WTC11 (cell line): ENCODE measurements at regions not wholly inside any gene's neighbourhood (a gene's known extent, or its start where the extent isn't known, plus 50 kb on each side); places are given as distances from the start of the nearest gene placed in this dataset.

Source experiments
- ATAC-seq: fragments of 200-7000 bp; cut with Tn5 transposase; 2 replicates; pipeline ENCODE4 v1.10.0; 2021; ENCODE audit warnings: mild to moderate bottlenecking, moderate library complexity
- CTCF ChIA-PET: fragments of 300-600 bp; sonication (Branson Sonifier 250); formaldehyde crosslinking; loops from one replicate; lab custom pipeline; 2021; ENCODE audit warnings: antibody characterized with exemption; lab: Charles Lee
- POLR2A ChIA-PET: fragments of 350-600 bp; sonication (Branson Sonifier 250); formaldehyde crosslinking; loops from one replicate; lab custom pipeline; 2021; ENCODE audit warnings: antibody characterized with exemption; lab: Charles Lee
- DNase-seq: peaks from one replicate; pipeline ENCODE4 v3.0.0; 2021; ENCODE audit warnings: low spot score
- H3K27ac Mint-ChIP-seq: 2 replicates; pipeline ENCODE4 v1.8.0; 2021; ENCODE audit warnings: mixed read lengths
- H3K27me3 Mint-ChIP-seq: 2 replicates; pipeline ENCODE4 v1.8.0; 2021; ENCODE audit warnings: low read depth, mild to moderate bottlenecking, moderate library complexity, mixed read lengths
- H3K36me3 Mint-ChIP-seq: 2 replicates; pipeline ENCODE4 v1.8.0; 2021; ENCODE audit warnings: mixed read lengths
- H3K4me1 Mint-ChIP-seq: 2 replicates; pipeline ENCODE4 v1.8.0; 2022; ENCODE audit warnings: mixed read lengths
- H3K4me3 Mint-ChIP-seq: 2 replicates; pipeline ENCODE4 v1.8.0; 2021; ENCODE audit warnings: mild to moderate bottlenecking, moderate library complexity, mixed read lengths
- H3K9me3 Mint-ChIP-seq: 2 replicates; pipeline ENCODE4 v1.8.0; 2021; ENCODE audit warnings: mixed read lengths
- ATF6 ChIP-seq: sonication (generic); formaldehyde crosslinking; IDR thresholded peaks from 2 replicates; pipeline ENCODE4 v1.8.1; 2023; ENCODE audit warnings: mild to moderate bottlenecking, missing genetic modification reagents
- CREB1 ChIP-seq: sonication (generic); formaldehyde crosslinking; IDR thresholded peaks from 2 replicates; pipeline ENCODE4 v1.8.0; 2023; ENCODE audit warnings: mild to moderate bottlenecking, missing genetic modification reagents
- FOXK1 ChIP-seq: sonication (generic); formaldehyde crosslinking; IDR thresholded peaks from 2 replicates; pipeline ENCODE4 v1.8.0; 2022; ENCODE audit warnings: mild to moderate bottlenecking, moderate library complexity, missing genetic modification reagents
- KAT7 ChIP-seq: sonication (generic); formaldehyde crosslinking; IDR thresholded peaks from 2 replicates; pipeline ENCODE4 v1.8.1; 2023; ENCODE audit warnings: missing genetic modification reagents, mild to moderate bottlenecking, borderline replicate concordance
- MXD4 ChIP-seq: fragments of 250-450 bp; sonication (Bioruptor Pico); IDR thresholded peaks from 2 replicates; pipeline ENCODE4 v1.8.0; 2021; ENCODE audit warnings: mild to moderate bottlenecking, moderate library complexity, borderline replicate concordance
- NR3C1 ChIP-seq: sonication (generic); formaldehyde crosslinking; conservative IDR thresholded peaks from 2 replicates; pipeline ENCODE4 v1.8.1; 2023; ENCODE audit warnings: low read depth, mild to moderate bottlenecking, missing genetic modification reagents
- PRRX2 ChIP-seq: fragments of 250-450 bp; sonication (Bioruptor Pico); IDR thresholded peaks from 2 replicates; pipeline ENCODE4 v1.8.0; 2021; ENCODE audit warnings: mild to moderate bottlenecking
- ZBTB21 ChIP-seq: sonication (generic); formaldehyde crosslinking; IDR thresholded peaks from 2 replicates; pipeline ENCODE4 v1.8.1; 2023; ENCODE audit warnings: mild to moderate bottlenecking, missing genetic modification reagents, borderline replicate concordance
- ZNF121 ChIP-seq: sonication (generic); formaldehyde crosslinking; IDR thresholded peaks from 2 replicates; pipeline ENCODE4 v1.8.0; 2023; ENCODE audit warnings: missing genetic modification reagents
- ZNF219 ChIP-seq: sonication (generic); formaldehyde crosslinking; IDR thresholded peaks from 2 replicates; pipeline ENCODE4 v1.8.0; 2023; ENCODE audit warnings: missing genetic modification reagents, mild to moderate bottlenecking, borderline replicate concordance
- ZNF281 ChIP-seq: sonication (generic); formaldehyde crosslinking; IDR thresholded peaks from 2 replicates; pipeline ENCODE4 v1.8.0; 2023; ENCODE audit warnings: mild to moderate bottlenecking, missing genetic modification reagents
- ZNF317 ChIP-seq: sonication (generic); formaldehyde crosslinking; IDR thresholded peaks from 2 replicates; pipeline ENCODE4 v1.8.1; 2023; ENCODE audit warnings: low read depth, mild to moderate bottlenecking, moderate library complexity, missing genetic modification reagents, borderline replicate concordance
- TF ChIP-seq, protein P1 (sequence below): sonication (generic); formaldehyde crosslinking; IDR thresholded peaks from 2 replicates; pipeline ENCODE4 v1.8.1; 2023; ENCODE audit warnings: mild to moderate bottlenecking, missing genetic modification reagents, borderline replicate concordance
- TF ChIP-seq, protein P2 (sequence below): fragments of 250-450 bp; sonication (Bioruptor Pico); IDR thresholded peaks from 2 replicates; pipeline ENCODE4 v1.9.0; 2021; ENCODE audit warnings: mild to moderate bottlenecking, borderline replicate concordance
- TF ChIP-seq, protein P3 (sequence below): fragments of 250-450 bp; sonication (Bioruptor Pico); IDR thresholded peaks from 2 replicates; pipeline ENCODE4 v1.9.0; 2021; ENCODE audit warnings: mild to moderate bottlenecking

DNA sequence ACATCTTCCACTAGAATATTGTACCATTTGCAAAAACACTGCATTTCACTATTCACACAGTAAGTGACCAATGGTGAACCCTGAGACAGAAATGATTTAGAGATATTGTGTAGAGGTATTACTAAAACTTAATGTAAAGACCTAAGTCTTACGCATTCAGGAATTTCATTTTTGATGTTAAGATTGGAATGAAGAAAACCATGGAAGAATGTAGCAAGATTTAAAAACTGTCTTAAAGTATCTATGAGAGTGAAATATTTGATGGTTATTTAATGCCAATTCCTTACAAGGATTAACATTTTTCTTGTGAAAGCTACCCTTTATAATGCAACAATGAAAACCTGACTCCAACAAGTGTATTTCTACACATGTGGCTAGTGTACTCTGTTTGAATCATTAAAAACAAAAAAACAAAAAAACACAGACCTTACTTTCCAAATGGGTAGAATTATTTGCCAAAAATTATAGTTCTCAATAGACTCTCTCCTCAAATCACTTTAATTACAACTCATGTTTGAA, 172.0 kb downstream of the NNT start:
- ChIA-PET POLR2A (no interaction called here), CTCF (no interaction called here)
- H3K4me1 Mint-ChIP-seq, result peaks cover 34% of the 10 kb centered on the region
- DNase-seq (no peak), ATAC-seq (no peak)
- H3K27me3 Mint-ChIP-seq, result no peaks in the 10 kb centered on the region
- TF ChIP-seq KAT7 (CRISPR knock-in tag), result no peak
- TF ChIP-seq ZNF219 (CRISPR knock-in tag), result no peak
- no peak for TF ChIP-seq NR3C1 (CRISPR knock-in tag)
- no peak for TF ChIP-seq ZNF281 (CRISPR knock-in tag)
- TF ChIP-seq, protein P1, sequence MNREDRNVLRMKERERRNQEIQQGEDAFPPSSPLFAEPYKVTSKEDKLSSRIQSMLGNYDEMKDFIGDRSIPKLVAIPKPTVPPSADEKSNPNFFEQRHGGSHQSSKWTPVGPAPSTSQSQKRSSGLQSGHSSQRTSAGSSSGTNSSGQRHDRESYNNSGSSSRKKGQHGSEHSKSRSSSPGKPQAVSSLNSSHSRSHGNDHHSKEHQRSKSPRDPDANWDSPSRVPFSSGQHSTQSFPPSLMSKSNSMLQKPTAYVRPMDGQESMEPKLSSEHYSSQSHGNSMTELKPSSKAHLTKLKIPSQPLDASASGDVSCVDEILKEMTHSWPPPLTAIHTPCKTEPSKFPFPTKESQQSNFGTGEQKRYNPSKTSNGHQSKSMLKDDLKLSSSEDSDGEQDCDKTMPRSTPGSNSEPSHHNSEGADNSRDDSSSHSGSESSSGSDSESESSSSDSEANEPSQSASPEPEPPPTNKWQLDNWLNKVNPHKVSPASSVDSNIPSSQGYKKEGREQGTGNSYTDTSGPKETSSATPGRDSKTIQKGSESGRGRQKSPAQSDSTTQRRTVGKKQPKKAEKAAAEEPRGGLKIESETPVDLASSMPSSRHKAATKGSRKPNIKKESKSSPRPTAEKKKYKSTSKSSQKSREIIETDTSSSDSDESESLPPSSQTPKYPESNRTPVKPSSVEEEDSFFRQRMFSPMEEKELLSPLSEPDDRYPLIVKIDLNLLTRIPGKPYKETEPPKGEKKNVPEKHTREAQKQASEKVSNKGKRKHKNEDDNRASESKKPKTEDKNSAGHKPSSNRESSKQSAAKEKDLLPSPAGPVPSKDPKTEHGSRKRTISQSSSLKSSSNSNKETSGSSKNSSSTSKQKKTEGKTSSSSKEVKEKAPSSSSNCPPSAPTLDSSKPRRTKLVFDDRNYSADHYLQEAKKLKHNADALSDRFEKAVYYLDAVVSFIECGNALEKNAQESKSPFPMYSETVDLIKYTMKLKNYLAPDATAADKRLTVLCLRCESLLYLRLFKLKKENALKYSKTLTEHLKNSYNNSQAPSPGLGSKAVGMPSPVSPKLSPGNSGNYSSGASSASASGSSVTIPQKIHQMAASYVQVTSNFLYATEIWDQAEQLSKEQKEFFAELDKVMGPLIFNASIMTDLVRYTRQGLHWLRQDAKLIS (CRISPR knock-in tag), result no peak
- H3K36me3 Mint-ChIP-seq, result no peaks in the 10 kb centered on the region
- peaks cover 11% of the 10 kb centered on the region for H3K9me3 Mint-ChIP-seq
- H3K27ac Mint-ChIP-seq, result no peak overlapping the region; the same call in 1 of the 2 replicates
- H3K4me3 Mint-ChIP-seq, result no peak overlapping the region

GRCh38 chr5:43773478-43773844, 170.5 kb downstream of the NNT start:
- ATAC-seq (peak; percentile 30), DNase-seq (no peak)
- Mint-ChIP-seq H3K27me3 (no peaks in the 10 kb centered on the region), H3K36me3 (no peaks in the 10 kb centered on the region), H3K4me1 (peaks cover 34% of the 10 kb centered on the region), H3K9me3 (peaks cover 4% of the 10 kb centered on the region), H3K4me3 (no peak overlapping the region), H3K27ac (peak overlapping the region; percentile 77)
- ChIA-PET CTCF (no interaction called here), POLR2A (no interaction called here)
- TF ChIP-seq MXD4 (CRISPR knock-in tag), result no peak
- TF ChIP-seq FOXK1 (CRISPR knock-in tag), result no peak
- no peak for TF ChIP-seq ATF6 (CRISPR knock-in tag)
- no peak for TF ChIP-seq ZNF219 (CRISPR knock-in tag)
- no peak for TF ChIP-seq ZBTB21 (CRISPR knock-in tag)
- no peak for TF ChIP-seq ZNF121 (CRISPR knock-in tag)
- TF ChIP-seq, protein P2, sequence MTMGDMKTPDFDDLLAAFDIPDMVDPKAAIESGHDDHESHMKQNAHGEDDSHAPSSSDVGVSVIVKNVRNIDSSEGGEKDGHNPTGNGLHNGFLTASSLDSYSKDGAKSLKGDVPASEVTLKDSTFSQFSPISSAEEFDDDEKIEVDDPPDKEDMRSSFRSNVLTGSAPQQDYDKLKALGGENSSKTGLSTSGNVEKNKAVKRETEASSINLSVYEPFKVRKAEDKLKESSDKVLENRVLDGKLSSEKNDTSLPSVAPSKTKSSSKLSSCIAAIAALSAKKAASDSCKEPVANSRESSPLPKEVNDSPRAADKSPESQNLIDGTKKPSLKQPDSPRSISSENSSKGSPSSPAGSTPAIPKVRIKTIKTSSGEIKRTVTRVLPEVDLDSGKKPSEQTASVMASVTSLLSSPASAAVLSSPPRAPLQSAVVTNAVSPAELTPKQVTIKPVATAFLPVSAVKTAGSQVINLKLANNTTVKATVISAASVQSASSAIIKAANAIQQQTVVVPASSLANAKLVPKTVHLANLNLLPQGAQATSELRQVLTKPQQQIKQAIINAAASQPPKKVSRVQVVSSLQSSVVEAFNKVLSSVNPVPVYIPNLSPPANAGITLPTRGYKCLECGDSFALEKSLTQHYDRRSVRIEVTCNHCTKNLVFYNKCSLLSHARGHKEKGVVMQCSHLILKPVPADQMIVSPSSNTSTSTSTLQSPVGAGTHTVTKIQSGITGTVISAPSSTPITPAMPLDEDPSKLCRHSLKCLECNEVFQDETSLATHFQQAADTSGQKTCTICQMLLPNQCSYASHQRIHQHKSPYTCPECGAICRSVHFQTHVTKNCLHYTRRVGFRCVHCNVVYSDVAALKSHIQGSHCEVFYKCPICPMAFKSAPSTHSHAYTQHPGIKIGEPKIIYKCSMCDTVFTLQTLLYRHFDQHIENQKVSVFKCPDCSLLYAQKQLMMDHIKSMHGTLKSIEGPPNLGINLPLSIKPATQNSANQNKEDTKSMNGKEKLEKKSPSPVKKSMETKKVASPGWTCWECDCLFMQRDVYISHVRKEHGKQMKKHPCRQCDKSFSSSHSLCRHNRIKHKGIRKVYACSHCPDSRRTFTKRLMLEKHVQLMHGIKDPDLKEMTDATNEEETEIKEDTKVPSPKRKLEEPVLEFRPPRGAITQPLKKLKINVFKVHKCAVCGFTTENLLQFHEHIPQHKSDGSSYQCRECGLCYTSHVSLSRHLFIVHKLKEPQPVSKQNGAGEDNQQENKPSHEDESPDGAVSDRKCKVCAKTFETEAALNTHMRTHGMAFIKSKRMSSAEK (CRISPR knock-in tag), result no peak
- TF ChIP-seq, protein P3, sequence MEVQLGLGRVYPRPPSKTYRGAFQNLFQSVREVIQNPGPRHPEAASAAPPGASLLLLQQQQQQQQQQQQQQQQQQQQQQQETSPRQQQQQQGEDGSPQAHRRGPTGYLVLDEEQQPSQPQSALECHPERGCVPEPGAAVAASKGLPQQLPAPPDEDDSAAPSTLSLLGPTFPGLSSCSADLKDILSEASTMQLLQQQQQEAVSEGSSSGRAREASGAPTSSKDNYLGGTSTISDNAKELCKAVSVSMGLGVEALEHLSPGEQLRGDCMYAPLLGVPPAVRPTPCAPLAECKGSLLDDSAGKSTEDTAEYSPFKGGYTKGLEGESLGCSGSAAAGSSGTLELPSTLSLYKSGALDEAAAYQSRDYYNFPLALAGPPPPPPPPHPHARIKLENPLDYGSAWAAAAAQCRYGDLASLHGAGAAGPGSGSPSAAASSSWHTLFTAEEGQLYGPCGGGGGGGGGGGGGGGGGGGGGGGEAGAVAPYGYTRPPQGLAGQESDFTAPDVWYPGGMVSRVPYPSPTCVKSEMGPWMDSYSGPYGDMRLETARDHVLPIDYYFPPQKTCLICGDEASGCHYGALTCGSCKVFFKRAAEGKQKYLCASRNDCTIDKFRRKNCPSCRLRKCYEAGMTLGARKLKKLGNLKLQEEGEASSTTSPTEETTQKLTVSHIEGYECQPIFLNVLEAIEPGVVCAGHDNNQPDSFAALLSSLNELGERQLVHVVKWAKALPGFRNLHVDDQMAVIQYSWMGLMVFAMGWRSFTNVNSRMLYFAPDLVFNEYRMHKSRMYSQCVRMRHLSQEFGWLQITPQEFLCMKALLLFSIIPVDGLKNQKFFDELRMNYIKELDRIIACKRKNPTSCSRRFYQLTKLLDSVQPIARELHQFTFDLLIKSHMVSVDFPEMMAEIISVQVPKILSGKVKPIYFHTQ, result no peak
- TF ChIP-seq PRRX2 (CRISPR knock-in tag), result no peak
- TF ChIP-seq CREB1, result no peak
- TF ChIP-seq ZNF317 (CRISPR knock-in tag), result no peak
